ENCODE measurements at regions not wholly inside any gene's neighbourhood (a gene's known extent, or its start where the extent isn't known, plus 50 kb on each side); places are given as distances from the start of the nearest gene placed in this dataset.

DNA sequence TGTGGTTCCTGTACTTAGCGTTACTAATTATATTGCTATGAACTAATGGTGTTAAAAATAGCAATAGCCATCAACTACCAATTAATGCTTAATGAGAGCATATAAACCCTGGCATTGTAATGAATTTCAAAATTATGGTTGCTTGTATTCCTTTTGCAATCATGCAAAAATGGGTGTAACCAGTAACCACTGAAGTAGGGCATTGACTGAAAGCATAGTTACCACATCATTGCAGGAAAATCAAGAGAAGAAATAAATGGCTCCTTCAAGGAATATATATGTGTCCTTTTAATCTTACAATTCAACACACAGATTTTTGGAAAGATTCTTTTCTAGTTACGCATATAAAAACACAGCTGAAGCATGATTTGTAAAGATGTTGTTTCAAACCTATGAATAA is 328.3 kb upstream of the AGTR1 start:
- no peak overlapping the region for H3K27ac ChIP-seq
- intact Hi-C loops (cut with DNase I; ENCODE audit: low total_unique reads): no loop called here
- H3K4me1 ChIP-seq: no peaks in the 10 kb centered on the region
- H3K9me3 ChIP-seq: no peaks in the 10 kb centered on the region
- TF ChIP-seq POLR2AphosphoS5 (IDR thresholded peaks at IDR 0.05) (no peak), POLR2A (IDR thresholded peaks at IDR 0.05) (no peak)
- TF ChIP-seq, protein P1, sequence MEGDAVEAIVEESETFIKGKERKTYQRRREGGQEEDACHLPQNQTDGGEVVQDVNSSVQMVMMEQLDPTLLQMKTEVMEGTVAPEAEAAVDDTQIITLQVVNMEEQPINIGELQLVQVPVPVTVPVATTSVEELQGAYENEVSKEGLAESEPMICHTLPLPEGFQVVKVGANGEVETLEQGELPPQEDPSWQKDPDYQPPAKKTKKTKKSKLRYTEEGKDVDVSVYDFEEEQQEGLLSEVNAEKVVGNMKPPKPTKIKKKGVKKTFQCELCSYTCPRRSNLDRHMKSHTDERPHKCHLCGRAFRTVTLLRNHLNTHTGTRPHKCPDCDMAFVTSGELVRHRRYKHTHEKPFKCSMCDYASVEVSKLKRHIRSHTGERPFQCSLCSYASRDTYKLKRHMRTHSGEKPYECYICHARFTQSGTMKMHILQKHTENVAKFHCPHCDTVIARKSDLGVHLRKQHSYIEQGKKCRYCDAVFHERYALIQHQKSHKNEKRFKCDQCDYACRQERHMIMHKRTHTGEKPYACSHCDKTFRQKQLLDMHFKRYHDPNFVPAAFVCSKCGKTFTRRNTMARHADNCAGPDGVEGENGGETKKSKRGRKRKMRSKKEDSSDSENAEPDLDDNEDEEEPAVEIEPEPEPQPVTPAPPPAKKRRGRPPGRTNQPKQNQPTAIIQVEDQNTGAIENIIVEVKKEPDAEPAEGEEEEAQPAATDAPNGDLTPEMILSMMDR (IDR thresholded peaks at IDR 0.05): no peak
- H3K36me3 ChIP-seq: no peaks in the 10 kb centered on the region
- no peak for DNase-seq (ENCODE audit: low spot score in 2 of 2)
- no peak overlapping the region for H3K4me3 ChIP-seq
- H3K27me3 ChIP-seq: no peaks in the 10 kb centered on the region

DNA sequence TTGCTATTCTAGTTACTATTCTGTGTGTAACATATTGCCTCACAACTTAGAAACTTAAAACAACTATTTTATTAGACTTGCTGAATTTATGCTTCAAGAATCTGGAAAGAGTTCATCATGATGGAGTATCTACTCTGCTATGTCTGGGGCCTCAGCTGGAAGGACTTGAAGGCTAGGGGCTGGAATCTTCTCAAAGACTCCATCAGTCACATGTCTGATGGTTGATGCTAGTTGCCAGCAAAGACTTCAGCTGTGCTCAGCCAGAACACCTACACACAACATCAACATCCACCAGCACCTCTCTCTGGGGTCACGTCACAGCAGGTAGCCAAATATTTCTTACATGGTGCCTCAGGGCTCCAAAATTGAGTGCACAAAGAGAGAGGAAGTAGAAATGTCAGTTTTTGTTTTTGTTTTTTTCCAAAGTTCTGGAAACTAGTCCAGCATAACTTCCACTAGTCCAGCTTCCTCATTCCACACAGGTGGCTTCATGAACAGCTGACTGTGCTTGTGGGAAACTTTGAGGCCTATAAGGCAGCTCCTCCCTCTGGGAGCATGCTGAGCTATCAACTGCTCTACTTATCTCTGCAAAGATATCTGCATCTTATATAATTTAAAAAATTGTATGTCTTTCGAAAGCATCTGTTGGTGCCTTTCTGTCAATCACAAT is 325.4 kb upstream of the AGTR1 start:
- H3K4me3 ChIP-seq: no peak overlapping the region
- H3K36me3 ChIP-seq: no peaks in the 10 kb centered on the region
- intact Hi-C loops (cut with DNase I; ENCODE audit: low total_unique reads): no loop called here
- DNase-seq (ENCODE audit: low spot score in 2 of 2): peak in 1 of 2 donors; percentile 26
- no peaks in the 10 kb centered on the region for H3K27me3 ChIP-seq
- no peak for TF ChIP-seq POLR2A (IDR thresholded peaks at IDR 0.05)
- TF ChIP-seq, protein P1 (IDR thresholded peaks at IDR 0.05): no peak
- TF ChIP-seq POLR2AphosphoS5 (IDR thresholded peaks at IDR 0.05): no peak
- H3K9me3 ChIP-seq: no peaks in the 10 kb centered on the region
- H3K27ac ChIP-seq: peak overlapping the region; percentile 30 to 49
- H3K4me1 ChIP-seq: no peaks in the 10 kb centered on the region

DNA sequence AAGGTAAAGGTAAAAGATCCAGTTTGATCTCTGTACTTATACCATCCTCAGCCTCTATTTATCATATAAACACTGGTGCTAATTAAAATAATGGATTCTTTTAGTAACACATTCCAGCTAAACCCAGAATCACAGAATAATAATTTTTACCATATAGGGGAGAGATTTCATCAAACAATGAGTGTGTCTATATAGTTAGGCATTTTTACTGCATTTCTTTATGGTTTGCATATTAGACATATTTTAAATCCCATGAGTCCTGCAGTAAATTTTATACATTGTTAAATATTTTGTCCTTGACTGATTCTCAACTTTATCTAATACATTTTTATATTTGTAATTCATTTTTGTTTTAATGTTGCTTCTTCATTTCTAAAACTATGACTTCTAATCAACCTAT is 323.7 kb upstream of the AGTR1 start:
- H3K4me1 ChIP-seq: no peaks in the 10 kb centered on the region
- H3K9me3 ChIP-seq: no peaks in the 10 kb centered on the region
- intact Hi-C loops (cut with DNase I; ENCODE audit: low total_unique reads): no loop called here
- DNase-seq (ENCODE audit: low spot score in 2 of 2): no peak
- no peaks in the 10 kb centered on the region for H3K27me3 ChIP-seq
- no peak overlapping the region for H3K27ac ChIP-seq
- no peak for TF ChIP-seq POLR2A (IDR thresholded peaks at IDR 0.05)
- no peak for TF ChIP-seq POLR2AphosphoS5 (IDR thresholded peaks at IDR 0.05)
- TF ChIP-seq, protein P1 (IDR thresholded peaks at IDR 0.05): no peak
- H3K4me3 ChIP-seq: no peak overlapping the region
- H3K36me3 ChIP-seq: no peaks in the 10 kb centered on the region

DNA sequence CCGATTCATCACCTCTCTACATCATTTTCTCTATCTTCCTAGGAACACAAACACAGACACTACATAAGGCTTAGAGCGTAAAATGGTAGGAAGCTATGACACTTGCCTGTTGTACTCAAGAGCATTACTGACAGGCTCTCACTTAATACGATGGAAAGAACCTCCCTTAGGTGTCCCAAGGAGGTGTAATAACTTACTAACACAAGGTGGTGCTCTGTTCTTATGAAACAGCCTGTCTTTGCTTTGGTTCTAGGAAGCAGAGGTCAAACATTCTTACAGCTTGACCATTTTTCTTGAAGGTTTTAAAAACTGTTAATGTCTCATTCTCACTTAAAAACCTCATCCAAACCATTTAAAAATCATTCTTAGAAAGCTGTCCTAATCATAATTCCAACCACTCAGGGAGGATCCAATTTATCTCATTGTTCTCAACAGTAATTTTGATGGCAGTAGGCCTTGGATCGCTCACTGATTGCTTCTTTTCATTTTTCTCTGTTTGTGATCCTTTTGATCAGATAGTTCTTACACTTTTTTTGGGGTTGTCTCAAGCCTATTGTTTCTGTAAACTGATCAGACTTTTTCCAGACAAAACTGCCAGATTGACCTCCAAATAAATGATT is 317.8 kb upstream of the AGTR1 start:
- TF ChIP-seq POLR2A (IDR thresholded peaks at IDR 0.05): no peak
- TF ChIP-seq, protein P1 (IDR thresholded peaks at IDR 0.05): peak in 2 of 3 donors; percentile 42 to 51
- no peak for TF ChIP-seq POLR2AphosphoS5 (IDR thresholded peaks at IDR 0.05)
- no peaks in the 10 kb centered on the region for H3K27me3 ChIP-seq
- DNase-seq (ENCODE audit: low spot score in 2 of 2): no peak
- H3K27ac ChIP-seq: no peak overlapping the region
- H3K4me1 ChIP-seq: no peaks in the 10 kb centered on the region
- no peak overlapping the region for H3K4me3 ChIP-seq
- no peaks in the 10 kb centered on the region for H3K9me3 ChIP-seq
- intact Hi-C loops (cut with DNase I; ENCODE audit: low total_unique reads): no loop called here
- no peaks in the 10 kb centered on the region for H3K36me3 ChIP-seq

DNA sequence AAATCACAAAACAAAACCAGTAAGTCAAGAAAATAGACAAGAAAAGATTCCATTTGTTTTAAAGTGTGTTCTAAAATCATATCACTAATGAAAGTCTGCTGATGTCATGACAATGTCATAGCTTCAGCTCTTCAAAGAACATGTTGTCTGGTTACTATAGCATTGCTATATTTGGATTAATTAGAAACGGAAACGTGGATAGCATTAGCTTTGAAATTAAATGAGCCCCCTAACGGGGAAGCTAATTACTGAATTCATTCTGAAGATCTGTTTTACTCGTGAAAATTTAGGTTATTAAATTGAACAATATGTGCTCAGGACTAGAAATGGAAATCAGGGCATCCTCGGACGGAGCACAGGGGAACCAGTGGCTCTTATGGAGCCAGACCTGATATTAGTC is 316.7 kb upstream of the AGTR1 start:
- H3K9me3 ChIP-seq: no peaks in the 10 kb centered on the region
- H3K36me3 ChIP-seq: no peaks in the 10 kb centered on the region
- no peaks in the 10 kb centered on the region for H3K27me3 ChIP-seq
- no peaks in the 10 kb centered on the region for H3K4me1 ChIP-seq
- H3K4me3 ChIP-seq: no peak overlapping the region
- TF ChIP-seq, protein P1 (IDR thresholded peaks at IDR 0.05): no peak
- TF ChIP-seq POLR2A (IDR thresholded peaks at IDR 0.05) (no peak), POLR2AphosphoS5 (IDR thresholded peaks at IDR 0.05) (no peak)
- H3K27ac ChIP-seq: no peak overlapping the region
- DNase-seq (ENCODE audit: low spot score in 2 of 2): no peak
- intact Hi-C loops (cut with DNase I; ENCODE audit: low total_unique reads): no loop called here

Measured in breast epithelium (tissue), 4 donors.